GM10266 (cell line): ENCODE measurements at regions not wholly inside any gene's neighbourhood (a gene's known extent, or its start where the extent isn't known, plus 50 kb on each side); places are given as distances from the start of the nearest gene placed in this dataset.
A peak's percentile ranks its signal among the peaks of the same experiment; 100 is the strongest.

ENCODE experiments used
- DNase-seq: peaks from one replicate; pipeline ENCODE4 v3.0.0; 2012; ENCODE audit errors: extremely low spot score
- TF ChIP-seq, protein P1 (sequence below): IDR thresholded peaks from 2 replicates; pipeline ENCODE4 v1.5.1; 2012; ENCODE audit warnings: mild to moderate bottlenecking, low read depth; ENCODE audit not compliant: control insufficient read depth, insufficient read depth; ENCODE audit errors: missing control alignments

DNA sequence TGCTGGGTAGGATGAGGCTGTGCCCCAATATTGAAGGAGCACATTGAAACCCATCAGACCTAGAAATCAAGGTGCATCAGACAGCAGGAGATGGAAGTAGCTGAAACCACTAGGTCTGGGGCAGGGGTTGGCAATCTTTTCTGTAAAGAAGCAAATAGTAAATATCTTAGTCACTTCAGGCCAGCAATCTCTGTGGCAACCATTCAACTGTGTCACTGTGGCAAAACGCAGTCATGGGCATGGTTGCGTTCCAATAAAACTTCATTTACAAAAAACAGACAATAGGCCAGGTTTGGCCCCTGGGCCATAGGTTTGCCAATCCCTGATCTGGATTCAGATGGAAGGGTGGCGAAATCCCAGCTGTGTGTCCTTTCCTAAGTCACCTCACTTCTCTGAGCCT, 397.3 kb downstream of the MED13L start:
- TF ChIP-seq, protein P1, sequence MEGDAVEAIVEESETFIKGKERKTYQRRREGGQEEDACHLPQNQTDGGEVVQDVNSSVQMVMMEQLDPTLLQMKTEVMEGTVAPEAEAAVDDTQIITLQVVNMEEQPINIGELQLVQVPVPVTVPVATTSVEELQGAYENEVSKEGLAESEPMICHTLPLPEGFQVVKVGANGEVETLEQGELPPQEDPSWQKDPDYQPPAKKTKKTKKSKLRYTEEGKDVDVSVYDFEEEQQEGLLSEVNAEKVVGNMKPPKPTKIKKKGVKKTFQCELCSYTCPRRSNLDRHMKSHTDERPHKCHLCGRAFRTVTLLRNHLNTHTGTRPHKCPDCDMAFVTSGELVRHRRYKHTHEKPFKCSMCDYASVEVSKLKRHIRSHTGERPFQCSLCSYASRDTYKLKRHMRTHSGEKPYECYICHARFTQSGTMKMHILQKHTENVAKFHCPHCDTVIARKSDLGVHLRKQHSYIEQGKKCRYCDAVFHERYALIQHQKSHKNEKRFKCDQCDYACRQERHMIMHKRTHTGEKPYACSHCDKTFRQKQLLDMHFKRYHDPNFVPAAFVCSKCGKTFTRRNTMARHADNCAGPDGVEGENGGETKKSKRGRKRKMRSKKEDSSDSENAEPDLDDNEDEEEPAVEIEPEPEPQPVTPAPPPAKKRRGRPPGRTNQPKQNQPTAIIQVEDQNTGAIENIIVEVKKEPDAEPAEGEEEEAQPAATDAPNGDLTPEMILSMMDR, result no peak
- no peak for DNase-seq

- no peak for DNase-seq
- TF ChIP-seq, protein P1, result no peak
Observed at GRCh38 chr12:115879354-115879753, 398.1 kb downstream of the MED13L start.

- DNase-seq, result no peak
- TF ChIP-seq, protein P1, result no peak
Observed at GRCh38 chr12:115873451-115874082, 403.9 kb downstream of the MED13L start.

- TF ChIP-seq, protein P1, result no peak
- no peak for DNase-seq
Observed at GRCh38 chr12:115872919-115873357, 404.6 kb downstream of the MED13L start.

GRCh38 chr12:115872212-115872611, 405.3 kb downstream of the MED13L start:
- no peak for DNase-seq
- TF ChIP-seq, protein P1, result no peak

DNA sequence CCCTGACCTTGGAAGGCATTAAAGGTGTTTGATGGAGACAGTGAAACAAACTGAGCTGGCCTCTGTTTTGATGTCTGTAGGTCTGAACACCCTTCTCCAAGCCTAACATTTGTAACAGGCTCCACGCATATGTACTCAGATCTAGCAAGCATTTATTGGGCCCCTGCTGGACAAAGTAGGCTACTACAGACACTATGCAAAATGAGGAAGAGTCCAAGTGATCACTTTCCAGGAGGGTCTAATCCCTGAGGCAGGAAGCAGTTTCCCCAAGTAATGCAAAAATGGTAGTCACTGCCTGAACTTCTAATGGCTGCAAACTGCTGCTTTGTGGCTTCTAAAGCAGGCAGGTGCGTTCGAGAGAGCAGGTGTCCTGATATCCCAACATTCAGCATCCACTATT, 405.8 kb downstream of the MED13L start:
- peak; percentile 36 for DNase-seq
- TF ChIP-seq, protein P1, result peak; percentile 36

DNA sequence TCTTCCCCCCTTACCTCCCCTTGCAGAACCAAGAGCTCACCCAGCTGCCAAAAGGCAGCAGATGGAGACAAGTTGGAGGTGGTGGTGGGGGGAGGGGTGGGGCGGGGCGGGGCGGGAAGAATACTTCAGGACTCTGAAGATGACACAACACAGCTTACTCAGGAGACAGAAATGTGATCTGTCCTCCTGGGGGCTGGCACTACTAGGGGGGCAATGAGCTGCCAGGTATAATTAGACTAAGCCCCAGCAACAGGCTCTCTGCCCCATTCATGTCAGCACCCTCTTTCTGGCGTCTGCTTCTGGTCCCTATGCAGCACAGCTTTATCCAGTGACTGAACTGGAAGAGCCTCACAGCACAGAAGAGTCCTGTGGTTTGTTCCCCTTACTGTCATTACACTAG, 407.0 kb downstream of the MED13L start:
- DNase-seq, result no peak
- TF ChIP-seq, protein P1, result no peak
